H9 (cell line): ENCODE measurements at regions not wholly inside any gene's neighbourhood (a gene's known extent, or its start where the extent isn't known, plus 50 kb on each side); places are given as distances from the start of the nearest gene placed in this dataset.

Experiments used
- DNase-seq: peaks from one replicate; pipeline ENCODE4 v3.0.0-alpha.2; 2017
- H2AFZ ChIP-seq: one replicate; pipeline ENCODE4 v1.6.1; 2013; ENCODE audit warnings: mild to moderate bottlenecking, low read length, control low read depth, moderate library complexity
- H2AK5ac ChIP-seq: 2 replicates; pipeline ENCODE4 v1.6.1; 2013; ENCODE audit warnings: low read length, control low read depth, mixed read lengths; ENCODE audit not compliant: insufficient read length
- H2BK120ac ChIP-seq: one replicate; pipeline ENCODE4 v1.6.1; 2013; ENCODE audit warnings: low read depth, mild to moderate bottlenecking, low read length, control low read depth, inconsistent platforms; ENCODE audit not compliant: poor library complexity, severe bottlenecking
- H2BK12ac ChIP-seq: 2 replicates; pipeline ENCODE4 v1.6.1; 2013; ENCODE audit warnings: low read length, control low read depth, mixed read lengths, low read depth; ENCODE audit not compliant: insufficient read length
- H2BK15ac ChIP-seq: 2 replicates; pipeline ENCODE4 v1.6.1; 2013; ENCODE audit warnings: low read depth, low read length, control low read depth
- H2BK20ac ChIP-seq: one replicate; pipeline ENCODE4 v1.6.1; 2013; ENCODE audit warnings: low read depth, mild to moderate bottlenecking, low read length, control low read depth, inconsistent platforms; ENCODE audit not compliant: poor library complexity, severe bottlenecking
- H2BK5ac ChIP-seq: 2 replicates; pipeline ENCODE4 v1.6.1; 2013; ENCODE audit warnings: low read length, control low read depth, mixed read lengths; ENCODE audit not compliant: insufficient read length
- H3K14ac ChIP-seq: 2 replicates; pipeline ENCODE4 v1.6.1; 2013; ENCODE audit warnings: low read length, control low read depth; ENCODE audit not compliant: insufficient read depth
- H3K18ac ChIP-seq: 2 replicates; pipeline ENCODE4 v1.6.1; 2013; ENCODE audit warnings: low read depth, mild to moderate bottlenecking, mixed read lengths, low read length, control low read depth; ENCODE audit not compliant: insufficient read length
- H3K23ac ChIP-seq: 2 replicates; pipeline ENCODE4 v1.6.1; 2013; ENCODE audit warnings: low read length, control low read depth, mixed read lengths, low read depth; ENCODE audit not compliant: insufficient read length
- H3K23me2 ChIP-seq: 2 replicates; pipeline ENCODE4 v1.6.1; 2013; ENCODE audit warnings: low read depth, mild to moderate bottlenecking, mixed read lengths, low read length, control low read depth; ENCODE audit not compliant: insufficient read length, poor library complexity, severe bottlenecking
- H3K27ac ChIP-seq: 2 replicates; pipeline ENCODE4 v1.5.1; 2013; ENCODE audit warnings: low read length, control low read depth, mixed read lengths, low read depth; ENCODE audit not compliant: insufficient read length
- H3K27me3 ChIP-seq: 2 replicates; pipeline ENCODE4 v1.6.1; 2013; ENCODE audit warnings: low read length, control low read depth, inconsistent platforms; ENCODE audit not compliant: insufficient read depth
- H3K4ac ChIP-seq: 2 replicates; pipeline ENCODE4 v1.6.1; 2013; ENCODE audit warnings: low read depth, mild to moderate bottlenecking, control low read depth, inconsistent platforms, low read length, moderate library complexity
- H3K4me1 ChIP-seq: 2 replicates; pipeline ENCODE4 v1.6.1; 2013; ENCODE audit warnings: low read length, control low read depth, inconsistent platforms; ENCODE audit not compliant: insufficient read depth
- H3K4me2 ChIP-seq: 2 replicates; pipeline ENCODE4 v1.6.1; 2013; ENCODE audit warnings: low read length, control low read depth, mixed read lengths; ENCODE audit not compliant: insufficient read length, insufficient read depth
- H3K56ac ChIP-seq: 2 replicates; pipeline ENCODE4 v1.6.1; 2013; ENCODE audit warnings: low read depth, mild to moderate bottlenecking, mixed read lengths, low read length, control low read depth; ENCODE audit not compliant: insufficient read length
- H3K79me1 ChIP-seq: 2 replicates; pipeline ENCODE4 v1.6.1; 2013; ENCODE audit warnings: low read depth, mild to moderate bottlenecking, moderate library complexity, low read length, control low read depth, inconsistent platforms; ENCODE audit not compliant: insufficient read depth, poor library complexity, severe bottlenecking
- H3K79me2 ChIP-seq: 2 replicates; pipeline ENCODE4 v1.6.1; 2013; ENCODE audit warnings: low read length, control low read depth, inconsistent platforms; ENCODE audit not compliant: insufficient read depth
- H3K9ac ChIP-seq: 2 replicates; pipeline ENCODE4 v1.6.1; 2013; ENCODE audit warnings: low read length, control low read depth, mixed read lengths; ENCODE audit not compliant: insufficient read length; ENCODE audit errors: extremely low read depth
- H3K9me3 ChIP-seq: one replicate; pipeline ENCODE4 v1.6.1; 2013; ENCODE audit warnings: low read depth, low read length, inconsistent platforms; ENCODE audit not compliant: control insufficient read depth
- H3T11ph ChIP-seq: one replicate; pipeline ENCODE4 v1.6.1; 2013; ENCODE audit warnings: mild to moderate bottlenecking, low read length, control low read depth, inconsistent platforms
- H4K20me1 ChIP-seq: one replicate; pipeline ENCODE4 v1.6.1; 2013; ENCODE audit not compliant: control insufficient read depth, insufficient read length, insufficient read depth
- H4K5ac ChIP-seq: 2 replicates; pipeline ENCODE4 v1.6.1; 2013; ENCODE audit warnings: low read depth, mild to moderate bottlenecking, mixed read lengths, low read length, control low read depth; ENCODE audit not compliant: insufficient read length
- H4K8ac ChIP-seq: replicated peaks from 2 replicates; pipeline ENCODE4 v1.6.1; 2013; ENCODE audit warnings: low read length, control low read depth, mixed read lengths, low read depth; ENCODE audit not compliant: insufficient read length
- H4K91ac ChIP-seq: 2 replicates; pipeline ENCODE4 v1.6.1; 2013; ENCODE audit warnings: low read depth, mild to moderate bottlenecking, moderate library complexity, mixed read lengths, low read length, control low read depth; ENCODE audit not compliant: insufficient read length
- H3K27ac Mint-ChIP-seq, 3 experiments: 2 replicates in 2 of 3; 3 replicates in 1 of 3; pipeline ENCODE4 v1.8.0; 2020 to 2021; ENCODE audit warnings: mixed read lengths in 3 of 3, mild to moderate bottlenecking in 1 of 3, moderate library complexity in 1 of 3
- H3K27me3 Mint-ChIP-seq: 2 replicates; pipeline ENCODE4 v1.8.0; 2021; ENCODE audit warnings: low read depth, mild to moderate bottlenecking, moderate library complexity, mixed read lengths
- H3K36me3 Mint-ChIP-seq, 3 experiments: 2 replicates in 2 of 3; 3 replicates in 1 of 3; pipeline ENCODE4 v1.8.0; 2020 to 2021; ENCODE audit warnings: low read depth in 3 of 3, mixed read lengths in 3 of 3; ENCODE audit not compliant: insufficient read depth in 1 of 3
- H3K4me1 Mint-ChIP-seq, 2 experiments: 2 replicates each; pipeline ENCODE4 v1.8.0; 2020; ENCODE audit warnings: mixed read lengths in 2 of 2
- H3K4me3 Mint-ChIP-seq, 2 experiments: 2 replicates in 1 of 2; 3 replicates in 1 of 2; pipeline ENCODE4 v1.8.0; 2020 to 2021; ENCODE audit warnings: mild to moderate bottlenecking in 2 of 2, mixed read lengths in 2 of 2, moderate library complexity in 1 of 2
- H3K9me3 Mint-ChIP-seq, 2 experiments: 2 replicates in 1 of 2; 3 replicates in 1 of 2; pipeline ENCODE4 v1.8.0; 2020; ENCODE audit warnings: mild to moderate bottlenecking in 2 of 2, mixed read lengths in 2 of 2, moderate library complexity in 1 of 2
- CTCF ChIP-seq: fragments of 200-600 bp; sonication (generic); conservative IDR thresholded peaks from 3 replicates; pipeline ENCODE4 v1.8.0; 2021; ENCODE audit warnings: antibody characterized with exemption, mild to moderate bottlenecking
- WGBS: extraction: QIAGEN DNeasy Blood & Tissue Kit; methylation state at CpG from one replicate; pipeline ENCODE4 v1.1.7; 2013; ENCODE audit warnings: missing lambda C conversion rate, low lambda C conversion rate, mixed read lengths; ENCODE audit not compliant: insufficient read length; ENCODE audit errors: extremely low coverage; 5-methylcytosine and 5-hydroxymethylcytosine counted together

GRCh38 chr5:155512329-155512728, 498.8 kb downstream of the KIF4B start:
- Mint-ChIP-seq H3K4me1 (peaks cover 30 to 32% of the 10 kb centered on the region in 2 experiments), H3K27me3 (no peaks in the 10 kb centered on the region), H3K9me3 (no peaks in the 10 kb centered on the region), H3K27ac (peak overlapping the region; percentile 89 to 96 (median 90); a peak in 6 of 7 replicates), H3K36me3 (peaks cover 0 to 1% (median 0%) of the 10 kb centered on the region in 3 experiments; a peak in 1 of 7 replicates), H3K4me3 (peak overlapping the region in 1 of 2 experiments; percentile 63; a peak in 2 of 5 replicates)
- Histone ChIP-seq H2BK20ac (no peak overlapping the region), H3K79me1 (no peaks in the 10 kb centered on the region), H3K23ac (no peak overlapping the region), H2BK15ac (no peak overlapping the region), H4K20me1 (no peaks in the 10 kb centered on the region), H3K4me1 (peaks cover 9% of the 10 kb centered on the region; the same call in 1 of the 2 replicates), H3K23me2 (no peaks in the 10 kb centered on the region), H3K9ac (no peak overlapping the region), H2AK5ac (no peak overlapping the region), H4K5ac (no peak overlapping the region), H3K4ac (no peak overlapping the region), H3K14ac (no peak overlapping the region), H2BK5ac (no peak overlapping the region), H3K18ac (no peak overlapping the region), H3K79me2 (no peaks in the 10 kb centered on the region), H3K27me3 (no peaks in the 10 kb centered on the region), H3T11ph (no peak overlapping the region), H4K8ac (no peak overlapping the region), H3K4me2 (peak overlapping the region; percentile 6), H4K91ac (no peak overlapping the region), H3K9me3 (no peaks in the 10 kb centered on the region), H2BK120ac (no peak overlapping the region), H3K56ac (no peak overlapping the region), H2BK12ac (no peak overlapping the region), H3K27ac (no peak overlapping the region), H2AFZ (no peak overlapping the region)
- DNase-seq = peak; percentile 31
- no peak for TF ChIP-seq CTCF
- WGBS = no CpG with 5 or more reads among the region's 1 CpG
